ENCODE measurements at regions not wholly inside any gene's neighbourhood (a gene's known extent, or its start where the extent isn't known, plus 50 kb on each side); places are given as distances from the start of the nearest gene placed in this dataset.

- TF ChIP-seq, protein P1, sequence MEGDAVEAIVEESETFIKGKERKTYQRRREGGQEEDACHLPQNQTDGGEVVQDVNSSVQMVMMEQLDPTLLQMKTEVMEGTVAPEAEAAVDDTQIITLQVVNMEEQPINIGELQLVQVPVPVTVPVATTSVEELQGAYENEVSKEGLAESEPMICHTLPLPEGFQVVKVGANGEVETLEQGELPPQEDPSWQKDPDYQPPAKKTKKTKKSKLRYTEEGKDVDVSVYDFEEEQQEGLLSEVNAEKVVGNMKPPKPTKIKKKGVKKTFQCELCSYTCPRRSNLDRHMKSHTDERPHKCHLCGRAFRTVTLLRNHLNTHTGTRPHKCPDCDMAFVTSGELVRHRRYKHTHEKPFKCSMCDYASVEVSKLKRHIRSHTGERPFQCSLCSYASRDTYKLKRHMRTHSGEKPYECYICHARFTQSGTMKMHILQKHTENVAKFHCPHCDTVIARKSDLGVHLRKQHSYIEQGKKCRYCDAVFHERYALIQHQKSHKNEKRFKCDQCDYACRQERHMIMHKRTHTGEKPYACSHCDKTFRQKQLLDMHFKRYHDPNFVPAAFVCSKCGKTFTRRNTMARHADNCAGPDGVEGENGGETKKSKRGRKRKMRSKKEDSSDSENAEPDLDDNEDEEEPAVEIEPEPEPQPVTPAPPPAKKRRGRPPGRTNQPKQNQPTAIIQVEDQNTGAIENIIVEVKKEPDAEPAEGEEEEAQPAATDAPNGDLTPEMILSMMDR (IDR thresholded peaks at IDR 0.05), result no peak
- no peak for TF ChIP-seq ZFX (IDR thresholded peaks at IDR 0.05; ENCODE audit: borderline replicate concordance)
Measured at GRCh38 chr1:87929906-87930305, 601.2 kb downstream of the LMO4 start.
